HepG2 (cell line): ENCODE measurements at regions not wholly inside any gene's neighbourhood (a gene's known extent, or its start where the extent isn't known, plus 50 kb on each side); places are given as distances from the start of the nearest gene placed in this dataset.
A peak's percentile ranks its signal among the peaks of the same experiment; 100 is the strongest.

Experiments used
- ARHGAP35 ChIP-seq: sonication (generic); formaldehyde crosslinking; IDR thresholded peaks from 2 replicates; pipeline ENCODE4 v1.9.0; 2022; ENCODE audit warnings: mild to moderate bottlenecking, inconsistent platforms, moderate library complexity, missing genetic modification reagents, borderline replicate concordance
- CEBPB ChIP-seq: IDR thresholded peaks from 2 replicates; pipeline ENCODE4 v1.6.1; 2011; ENCODE audit warnings: low read depth, low read length, improper control_type of control experiment, borderline replicate concordance
- CEBPG ChIP-seq: IDR thresholded peaks from 2 replicates; pipeline ENCODE4 v1.6.1; 2016
- HDAC1 ChIP-seq: sonication (generic); formaldehyde crosslinking; IDR thresholded peaks from 2 replicates; pipeline ENCODE4 v1.5.1; 2020; ENCODE audit warnings: mild to moderate bottlenecking, missing genetic modification reagents
- KMT2A ChIP-seq: sonication (generic); formaldehyde crosslinking; IDR thresholded peaks from 2 replicates; pipeline ENCODE4 v1.4.0; 2020; ENCODE audit warnings: missing genetic modification reagents
- MAFK ChIP-seq, 2 experiments: IDR thresholded peaks in 1 of 2; conservative IDR thresholded peaks in 1 of 2; 2 replicates each; pipeline ENCODE4 v1.6.1; 2011; ENCODE audit warnings: improper control_type of control experiment in 2 of 2, low read length in 2 of 2
- MATR3 ChIP-seq: sonication (generic); formaldehyde crosslinking; IDR thresholded peaks from 2 replicates; pipeline ENCODE4 v1.4.0; 2020; ENCODE audit warnings: missing genetic modification reagents
- MTF1 ChIP-seq: sonication (generic); formaldehyde crosslinking; IDR thresholded peaks from 2 replicates; pipeline ENCODE4 v1.5.0; 2020; ENCODE audit warnings: missing genetic modification reagents
- MTF2 ChIP-seq: sonication (generic); formaldehyde crosslinking; IDR thresholded peaks from 2 replicates; pipeline ENCODE4 v1.5.0; 2020; ENCODE audit warnings: missing genetic modification reagents, borderline replicate concordance
- NR2F6 ChIP-seq, 2 experiments: IDR thresholded peaks; 2 replicates each; pipeline ENCODE4 v1.6.1; 2016; ENCODE audit warnings: antibody characterized with exemption in 1 of 2, mild to moderate bottlenecking in 1 of 2
- POGZ ChIP-seq: sonication (generic); formaldehyde crosslinking; IDR thresholded peaks from 2 replicates; pipeline ENCODE4 v1.4.0; 2020; ENCODE audit warnings: mild to moderate bottlenecking, missing genetic modification reagents
- SAP130 ChIP-seq: IDR thresholded peaks from 2 replicates; pipeline ENCODE4 v1.6.1; 2016; ENCODE audit warnings: low read depth
- SMYD3 ChIP-seq: sonication (generic); formaldehyde crosslinking; IDR thresholded peaks from 2 replicates; pipeline ENCODE4 v1.8.1; 2023; ENCODE audit warnings: mild to moderate bottlenecking, missing genetic modification reagents
- SOX5 ChIP-seq: IDR thresholded peaks from 2 replicates; pipeline ENCODE4 v1.6.1; 2016; ENCODE audit warnings: borderline replicate concordance
- TBX2 ChIP-seq: sonication (generic); formaldehyde crosslinking; IDR thresholded peaks from 2 replicates; pipeline ENCODE4 v1.5.0; 2020; ENCODE audit warnings: missing genetic modification reagents, mild to moderate bottlenecking, borderline replicate concordance
- ZFX ChIP-seq: sonication (generic); formaldehyde crosslinking; IDR thresholded peaks from 2 replicates; pipeline ENCODE4 v1.4.0; 2020; ENCODE audit warnings: mild to moderate bottlenecking, low read depth, missing genetic modification reagents, moderate library complexity
- ZNF121 ChIP-seq: sonication (generic); formaldehyde crosslinking; IDR thresholded peaks from 2 replicates; pipeline ENCODE4 v1.5.0; 2020; ENCODE audit warnings: mild to moderate bottlenecking, missing genetic modification reagents
- ZNF430 ChIP-seq: sonication (generic); formaldehyde crosslinking; IDR thresholded peaks from 2 replicates; pipeline ENCODE4 v1.9.0; 2021; ENCODE audit warnings: mild to moderate bottlenecking, missing genetic modification reagents
- ZNF484 ChIP-seq: sonication (generic); formaldehyde crosslinking; IDR thresholded peaks from 2 replicates; pipeline ENCODE4 v1.5.1; 2020; ENCODE audit warnings: mild to moderate bottlenecking, low read depth, missing genetic modification reagents, borderline replicate concordance
- ZNF564 ChIP-seq: sonication (generic); formaldehyde crosslinking; IDR thresholded peaks from 2 replicates; pipeline ENCODE4 v1.8.1; 2023; ENCODE audit warnings: mild to moderate bottlenecking, missing genetic modification reagents
- ZNF598 ChIP-seq: sonication (generic); formaldehyde crosslinking; IDR thresholded peaks from 2 replicates; pipeline ENCODE4 v1.5.1; 2020; ENCODE audit warnings: mild to moderate bottlenecking, missing genetic modification reagents, borderline replicate concordance
- ZSCAN29 ChIP-seq: sonication (generic); formaldehyde crosslinking; conservative IDR thresholded peaks from 2 replicates; pipeline ENCODE4 v1.4.0; 2020; ENCODE audit warnings: mild to moderate bottlenecking, missing genetic modification reagents
- TF ChIP-seq, protein P1 (sequence below): fragments of 450-650 bp; IDR thresholded peaks from 2 replicates; pipeline ENCODE4 v1.6.1; 2017
- TF ChIP-seq, protein P2 (sequence below): sonication (generic); formaldehyde crosslinking; IDR thresholded peaks from 2 replicates; pipeline ENCODE4 v1.9.0; 2022; ENCODE audit warnings: low read depth, missing genetic modification reagents
- TF ChIP-seq, protein P3 (sequence below): sonication (generic); formaldehyde crosslinking; IDR thresholded peaks from 2 replicates; pipeline ENCODE4 v1.4.0; 2020; ENCODE audit warnings: missing genetic modification reagents

DNA sequence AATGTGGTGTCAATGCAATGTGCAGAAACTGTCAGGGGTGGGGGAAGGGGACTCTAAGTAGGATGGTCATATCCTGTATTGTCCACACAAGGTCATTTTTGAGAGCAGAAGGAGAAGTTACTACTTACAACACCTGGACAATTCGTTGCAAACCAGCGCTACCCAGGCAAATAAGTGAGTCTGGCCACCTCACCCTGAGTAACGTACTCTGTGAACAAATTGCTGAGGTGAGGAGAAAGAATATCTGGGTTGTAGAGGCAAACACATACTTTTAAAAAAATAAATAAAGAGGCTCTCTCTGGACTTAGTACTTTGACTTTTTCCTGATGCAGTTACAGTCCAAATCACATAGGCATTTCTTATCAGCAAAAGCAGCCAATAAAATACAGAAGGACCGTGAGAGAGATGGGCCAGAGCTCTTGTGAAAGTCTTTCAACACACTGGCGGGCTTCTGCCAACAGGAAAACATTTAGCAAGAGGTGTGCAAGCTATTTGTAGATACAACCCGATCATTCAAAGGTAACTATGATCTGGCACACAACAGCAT, 268.2 kb upstream of the ID2 start (continued):
- no peak; the same call in 1 of the 2 replicates for TF ChIP-seq NR2F6 (IDR thresholded peaks at IDR 0.05)
- TF ChIP-seq NR2F6 (CRISPR knock-in tag; IDR thresholded peaks at IDR 0.05): peak; percentile 6; the same call in 1 of the 2 replicates
- TF ChIP-seq MAFK (conservative IDR thresholded peaks at IDR 0.05 in 1 of 2, IDR thresholded peaks at IDR 0.05 in 1 of 2; ENCODE audit: low read length in 2 of 2): peak; percentile 77 to 84
- TF ChIP-seq CEBPG (CRISPR knock-in tag): peak; percentile 90
- no peak for TF ChIP-seq SMYD3 (CRISPR knock-in tag)
- no peak for TF ChIP-seq ZNF484 (CRISPR knock-in tag)
- TF ChIP-seq ARHGAP35 (CRISPR knock-in tag): no peak
- TF ChIP-seq, protein P1, sequence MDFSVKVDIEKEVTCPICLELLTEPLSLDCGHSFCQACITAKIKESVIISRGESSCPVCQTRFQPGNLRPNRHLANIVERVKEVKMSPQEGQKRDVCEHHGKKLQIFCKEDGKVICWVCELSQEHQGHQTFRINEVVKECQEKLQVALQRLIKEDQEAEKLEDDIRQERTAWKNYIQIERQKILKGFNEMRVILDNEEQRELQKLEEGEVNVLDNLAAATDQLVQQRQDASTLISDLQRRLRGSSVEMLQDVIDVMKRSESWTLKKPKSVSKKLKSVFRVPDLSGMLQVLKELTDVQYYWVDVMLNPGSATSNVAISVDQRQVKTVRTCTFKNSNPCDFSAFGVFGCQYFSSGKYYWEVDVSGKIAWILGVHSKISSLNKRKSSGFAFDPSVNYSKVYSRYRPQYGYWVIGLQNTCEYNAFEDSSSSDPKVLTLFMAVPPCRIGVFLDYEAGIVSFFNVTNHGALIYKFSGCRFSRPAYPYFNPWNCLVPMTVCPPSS: no peak
- peak; percentile 57; the same call in 1 of the 2 replicates for TF ChIP-seq SOX5 (CRISPR knock-in tag)
- no peak for TF ChIP-seq MTF1
- no peak for TF ChIP-seq ZNF598 (CRISPR knock-in tag)
- TF ChIP-seq ZNF121 (CRISPR knock-in tag): no peak
- TF ChIP-seq, protein P2, sequence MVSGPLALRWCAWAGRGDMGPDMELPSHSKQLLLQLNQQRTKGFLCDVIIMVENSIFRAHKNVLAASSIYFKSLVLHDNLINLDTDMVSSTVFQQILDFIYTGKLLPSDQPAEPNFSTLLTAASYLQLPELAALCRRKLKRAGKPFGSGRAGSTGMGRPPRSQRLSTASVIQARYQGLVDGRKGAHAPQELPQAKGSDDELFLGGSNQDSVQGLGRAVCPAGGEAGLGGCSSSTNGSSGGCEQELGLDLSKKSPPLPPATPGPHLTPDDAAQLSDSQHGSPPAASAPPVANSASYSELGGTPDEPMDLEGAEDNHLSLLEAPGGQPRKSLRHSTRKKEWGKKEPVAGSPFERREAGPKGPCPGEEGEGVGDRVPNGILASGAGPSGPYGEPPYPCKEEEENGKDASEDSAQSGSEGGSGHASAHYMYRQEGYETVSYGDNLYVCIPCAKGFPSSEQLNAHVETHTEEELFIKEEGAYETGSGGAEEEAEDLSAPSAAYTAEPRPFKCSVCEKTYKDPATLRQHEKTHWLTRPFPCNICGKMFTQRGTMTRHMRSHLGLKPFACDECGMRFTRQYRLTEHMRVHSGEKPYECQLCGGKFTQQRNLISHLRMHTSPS: no peak; the same call in 1 of the 2 replicates
- 0 out of 2 replicates have a peak, but pooled peaks have one; percentile 73 for TF ChIP-seq ZSCAN29
- peak; percentile 51; the same call in 1 of the 2 replicates for TF ChIP-seq SAP130
- TF ChIP-seq ZFX: 0 out of 2 replicates have a peak, but pooled peaks have one; percentile 8
- TF ChIP-seq KMT2A (CRISPR knock-in tag): 0 out of 2 replicates have a peak, but pooled peaks have one; percentile 55
- TF ChIP-seq TBX2: peak; percentile 69
- 0 out of 2 replicates have a peak, but pooled peaks have one; percentile 33 for TF ChIP-seq ZNF430 (CRISPR knock-in tag)
- TF ChIP-seq ZNF564: no peak
- no peak for TF ChIP-seq MTF2 (CRISPR knock-in tag)
- 0 out of 2 replicates have a peak, but pooled peaks have one; percentile 53 for TF ChIP-seq POGZ (CRISPR knock-in tag)
- TF ChIP-seq MATR3 (CRISPR knock-in tag): no peak
- TF ChIP-seq HDAC1 (CRISPR knock-in tag): peak; percentile 39
- TF ChIP-seq, protein P3, sequence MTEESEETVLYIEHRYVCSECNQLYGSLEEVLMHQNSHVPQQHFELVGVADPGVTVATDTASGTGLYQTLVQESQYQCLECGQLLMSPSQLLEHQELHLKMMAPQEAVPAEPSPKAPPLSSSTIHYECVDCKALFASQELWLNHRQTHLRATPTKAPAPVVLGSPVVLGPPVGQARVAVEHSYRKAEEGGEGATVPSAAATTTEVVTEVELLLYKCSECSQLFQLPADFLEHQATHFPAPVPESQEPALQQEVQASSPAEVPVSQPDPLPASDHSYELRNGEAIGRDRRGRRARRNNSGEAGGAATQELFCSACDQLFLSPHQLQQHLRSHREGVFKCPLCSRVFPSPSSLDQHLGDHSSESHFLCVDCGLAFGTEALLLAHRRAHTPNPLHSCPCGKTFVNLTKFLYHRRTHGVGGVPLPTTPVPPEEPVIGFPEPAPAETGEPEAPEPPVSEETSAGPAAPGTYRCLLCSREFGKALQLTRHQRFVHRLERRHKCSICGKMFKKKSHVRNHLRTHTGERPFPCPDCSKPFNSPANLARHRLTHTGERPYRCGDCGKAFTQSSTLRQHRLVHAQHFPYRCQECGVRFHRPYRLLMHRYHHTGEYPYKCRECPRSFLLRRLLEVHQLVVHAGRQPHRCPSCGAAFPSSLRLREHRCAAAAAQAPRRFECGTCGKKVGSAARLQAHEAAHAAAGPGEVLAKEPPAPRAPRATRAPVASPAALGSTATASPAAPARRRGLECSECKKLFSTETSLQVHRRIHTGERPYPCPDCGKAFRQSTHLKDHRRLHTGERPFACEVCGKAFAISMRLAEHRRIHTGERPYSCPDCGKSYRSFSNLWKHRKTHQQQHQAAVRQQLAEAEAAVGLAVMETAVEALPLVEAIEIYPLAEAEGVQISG (CRISPR knock-in tag): no peak
- peak; percentile 97 for TF ChIP-seq CEBPB
